ENCODE measurements at regions not wholly inside any gene's neighbourhood (a gene's known extent, or its start where the extent isn't known, plus 50 kb on each side); places are given as distances from the start of the nearest gene placed in this dataset.

DNA sequence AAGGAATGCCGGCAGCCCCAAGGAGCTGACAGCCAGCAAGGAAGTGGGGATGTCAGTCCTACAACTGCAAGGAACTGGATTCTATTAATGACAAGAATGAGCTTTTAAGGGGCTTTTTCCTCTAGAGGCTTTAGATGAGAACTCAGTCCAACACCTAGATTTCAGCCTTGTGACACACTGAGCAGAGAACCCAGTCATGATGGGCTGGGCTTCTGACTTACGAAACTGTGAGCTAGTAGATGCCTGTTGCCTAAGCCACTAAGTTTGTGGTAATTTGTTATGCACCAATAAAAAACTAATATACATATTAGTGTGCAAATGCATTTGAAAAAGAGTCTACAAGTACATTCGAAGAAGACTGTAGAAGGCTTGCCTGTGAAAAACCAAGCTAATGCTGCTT lies 263.3 kb downstream of the SOX4 start:
- Histone ChIP-seq H3K27ac (replicated peaks in 1 of 4) (peak overlapping the region in 2 of 4 donors; percentile 25 to 28), H3K36me3 (no peaks in the 10 kb centered on the region), H3K27me3 (no peaks in the 10 kb centered on the region), H3K4me3 (no peak overlapping the region), H3K4me1 (peaks cover 0 to 16% (median 9%) of the 10 kb centered on the region in 4 donors), H3K9me3 (no peaks in the 10 kb centered on the region)
- 78% methylated on average over 3 of the region's 3 CpGs for WGBS
- intact Hi-C loops (cut with DNase I) = no loop called here
- DNase-seq (ENCODE audit: extremely low spot score) = no peak
- TF ChIP-seq EP300 (IDR thresholded peaks at IDR 0.05) = no peak
- TF ChIP-seq, protein P1, sequence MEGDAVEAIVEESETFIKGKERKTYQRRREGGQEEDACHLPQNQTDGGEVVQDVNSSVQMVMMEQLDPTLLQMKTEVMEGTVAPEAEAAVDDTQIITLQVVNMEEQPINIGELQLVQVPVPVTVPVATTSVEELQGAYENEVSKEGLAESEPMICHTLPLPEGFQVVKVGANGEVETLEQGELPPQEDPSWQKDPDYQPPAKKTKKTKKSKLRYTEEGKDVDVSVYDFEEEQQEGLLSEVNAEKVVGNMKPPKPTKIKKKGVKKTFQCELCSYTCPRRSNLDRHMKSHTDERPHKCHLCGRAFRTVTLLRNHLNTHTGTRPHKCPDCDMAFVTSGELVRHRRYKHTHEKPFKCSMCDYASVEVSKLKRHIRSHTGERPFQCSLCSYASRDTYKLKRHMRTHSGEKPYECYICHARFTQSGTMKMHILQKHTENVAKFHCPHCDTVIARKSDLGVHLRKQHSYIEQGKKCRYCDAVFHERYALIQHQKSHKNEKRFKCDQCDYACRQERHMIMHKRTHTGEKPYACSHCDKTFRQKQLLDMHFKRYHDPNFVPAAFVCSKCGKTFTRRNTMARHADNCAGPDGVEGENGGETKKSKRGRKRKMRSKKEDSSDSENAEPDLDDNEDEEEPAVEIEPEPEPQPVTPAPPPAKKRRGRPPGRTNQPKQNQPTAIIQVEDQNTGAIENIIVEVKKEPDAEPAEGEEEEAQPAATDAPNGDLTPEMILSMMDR (IDR thresholded peaks at IDR 0.05) = no peak
- no peak for TF ChIP-seq POLR2A (IDR thresholded peaks at IDR 0.05; ENCODE audit: low read depth)
- TF ChIP-seq POLR2AphosphoS5 (IDR thresholded peaks at IDR 0.05) = no peak

DNA sequence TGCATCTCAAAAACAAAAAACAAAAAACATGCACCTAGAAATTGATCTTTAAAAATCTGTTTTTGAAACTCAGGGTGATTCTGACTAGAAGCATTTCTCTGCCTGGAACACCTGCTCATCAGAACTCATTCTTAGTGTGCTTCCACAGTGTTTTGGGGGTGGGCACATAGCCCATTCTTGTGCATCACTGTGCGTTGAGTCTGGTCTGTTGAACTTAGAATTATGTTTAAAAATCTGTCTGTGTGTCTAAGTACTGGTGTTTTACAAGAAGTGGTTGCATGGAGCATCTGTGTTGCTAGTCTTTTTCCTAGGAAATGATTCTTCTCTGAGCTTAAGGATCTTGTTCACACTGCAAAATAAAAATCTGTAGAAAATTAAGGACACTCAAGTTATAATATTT lies 264.5 kb downstream of the SOX4 start:
- WGBS = 74% methylated on average over 1 of the region's 1 CpG
- Histone ChIP-seq H3K4me1 (peaks cover 0 to 16% (median 9%) of the 10 kb centered on the region in 4 donors), H3K27me3 (no peaks in the 10 kb centered on the region), H3K27ac (replicated peaks in 1 of 4) (no peak overlapping the region), H3K36me3 (no peaks in the 10 kb centered on the region), H3K9me3 (no peaks in the 10 kb centered on the region), H3K4me3 (no peak overlapping the region)
- DNase-seq (ENCODE audit: extremely low spot score) = no peak
- TF ChIP-seq POLR2AphosphoS5 (IDR thresholded peaks at IDR 0.05) = no peak
- TF ChIP-seq EP300 (IDR thresholded peaks at IDR 0.05) = no peak
- TF ChIP-seq, protein P1 (IDR thresholded peaks at IDR 0.05) = no peak
- TF ChIP-seq POLR2A (IDR thresholded peaks at IDR 0.05; ENCODE audit: low read depth) = no peak
- intact Hi-C loops (cut with DNase I) = no loop called here

DNA sequence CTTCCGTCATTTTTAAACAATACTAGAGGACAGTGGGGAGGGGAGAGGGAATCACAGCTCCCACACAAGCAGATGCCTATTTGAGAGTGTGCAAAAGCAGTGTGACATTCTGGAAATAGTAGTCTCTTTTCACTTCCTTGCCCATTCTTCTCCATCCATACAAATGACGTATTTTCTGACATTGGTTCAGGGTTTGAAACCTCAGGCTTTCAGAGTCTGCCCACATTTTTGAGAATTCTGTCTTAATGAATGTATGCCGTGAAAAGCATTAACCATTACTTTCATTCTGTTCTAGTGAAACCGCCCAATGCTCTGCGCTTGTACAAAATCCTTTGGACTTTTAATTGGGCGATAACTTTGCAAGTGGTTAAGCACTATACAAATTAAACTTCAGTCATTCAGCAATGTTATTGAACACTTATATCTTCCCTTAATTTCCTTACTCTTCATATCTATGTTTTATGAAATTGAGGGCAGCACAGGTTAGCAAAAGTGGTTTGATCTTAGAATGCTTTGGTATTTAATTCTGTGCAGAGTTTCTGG lies 265.7 kb downstream of the SOX4 start:
- Histone ChIP-seq H3K27ac (replicated peaks in 1 of 4) (no peak overlapping the region), H3K27me3 (no peaks in the 10 kb centered on the region), H3K4me1 (peaks cover 0 to 16% (median 9%) of the 10 kb centered on the region in 4 donors), H3K4me3 (no peak overlapping the region), H3K9me3 (no peaks in the 10 kb centered on the region), H3K36me3 (no peaks in the 10 kb centered on the region)
- DNase-seq (ENCODE audit: extremely low spot score) = no peak
- intact Hi-C loops (cut with DNase I) = no loop called here
- no peak for TF ChIP-seq EP300 (IDR thresholded peaks at IDR 0.05)
- TF ChIP-seq POLR2A (IDR thresholded peaks at IDR 0.05; ENCODE audit: low read depth) = no peak
- TF ChIP-seq POLR2AphosphoS5 (IDR thresholded peaks at IDR 0.05) = no peak
- 97% methylated on average over 6 of the region's 6 CpGs for WGBS

DNA sequence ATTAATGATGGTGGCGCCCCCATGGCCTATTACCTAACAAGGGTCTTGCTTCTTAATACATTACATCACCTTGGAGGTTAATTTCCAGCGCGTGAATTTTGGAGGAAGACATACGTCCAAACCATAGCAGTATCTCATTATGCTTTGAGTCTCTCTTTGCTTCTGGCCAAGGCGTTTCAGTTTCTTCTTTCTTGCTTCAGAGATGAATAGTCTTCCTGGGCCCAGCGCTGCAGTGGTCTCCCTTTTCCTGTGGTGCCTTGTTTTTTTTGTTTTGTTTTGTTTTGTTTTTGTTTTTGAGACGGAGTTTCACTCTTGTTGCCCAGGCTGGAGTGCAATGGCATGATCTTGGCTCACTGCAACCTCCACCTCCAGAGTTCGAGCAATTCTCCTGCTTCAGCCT lies 268.4 kb downstream of the SOX4 start:
- TF ChIP-seq, protein P1 (IDR thresholded peaks at IDR 0.05) = no peak
- TF ChIP-seq POLR2AphosphoS5 (IDR thresholded peaks at IDR 0.05) (no peak), EP300 (IDR thresholded peaks at IDR 0.05) (no peak), POLR2A (IDR thresholded peaks at IDR 0.05; ENCODE audit: low read depth) (no peak)
- 95% methylated on average over 8 of the region's 8 CpGs for WGBS
- intact Hi-C loops (cut with DNase I) = no loop called here
- Histone ChIP-seq H3K9me3 (no peaks in the 10 kb centered on the region), H3K4me3 (no peak overlapping the region), H3K36me3 (no peaks in the 10 kb centered on the region), H3K4me1 (peaks cover 0 to under 1% (median under 1%) of the 10 kb centered on the region in 4 donors), H3K27ac (replicated peaks in 1 of 4) (no peak overlapping the region), H3K27me3 (no peaks in the 10 kb centered on the region)
- DNase-seq (ENCODE audit: extremely low spot score) = no peak

DNA sequence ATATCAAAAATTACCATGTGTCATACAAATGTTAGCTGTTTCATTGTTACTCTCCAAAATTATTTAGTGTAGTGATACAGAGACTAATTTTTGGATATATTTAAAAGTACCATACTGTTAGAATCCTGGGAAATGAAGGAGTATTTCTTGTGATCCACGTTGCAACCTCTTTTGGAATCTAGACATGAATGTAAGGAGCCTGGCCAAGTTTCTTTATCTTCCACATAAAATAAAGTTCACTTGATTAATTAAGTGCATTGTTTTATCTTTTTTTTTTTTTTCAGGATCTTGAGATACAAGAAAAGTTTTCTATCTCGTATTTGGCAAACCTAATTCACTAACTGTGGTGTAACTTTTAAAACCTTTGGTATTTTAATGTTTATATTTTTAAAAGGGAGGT lies 270.7 kb downstream of the SOX4 start:
- no peak overlapping the region for H3K27ac ChIP-seq (replicated peaks in 1 of 4)
- no peaks in the 10 kb centered on the region for H3K27me3 ChIP-seq
- no peaks in the 10 kb centered on the region for H3K4me1 ChIP-seq
- no peak for DNase-seq (ENCODE audit: extremely low spot score)
- 41% methylated on average over 2 of the region's 2 CpGs for WGBS
- H3K36me3 ChIP-seq = no peaks in the 10 kb centered on the region
- TF ChIP-seq POLR2AphosphoS5 (IDR thresholded peaks at IDR 0.05) (no peak), EP300 (IDR thresholded peaks at IDR 0.05) (no peak), POLR2A (IDR thresholded peaks at IDR 0.05; ENCODE audit: low read depth) (no peak)
- TF ChIP-seq, protein P1 (IDR thresholded peaks at IDR 0.05) = no peak
- no peaks in the 10 kb centered on the region for H3K9me3 ChIP-seq
- H3K4me3 ChIP-seq = no peak overlapping the region
- intact Hi-C loops (cut with DNase I) = no loop called here

Measured in esophagus muscularis mucosa (tissue), 4 donors.